Testis (tissue), 2 donors: ENCODE measurements at regions not wholly inside any gene's neighbourhood (a gene's known extent, or its start where the extent isn't known, plus 50 kb on each side); places are given as distances from the start of the nearest gene placed in this dataset.

Experiments used
- CTCF ChIP-seq, 3 experiments: fragments of 450-650 bp in 2 of 3; fragments of 200-600 bp in 1 of 3; sonication (generic) in 1 of 3; IDR thresholded peaks; one replicate each; pipeline ENCODE4 v1.5.1; 2016 to 2019; ENCODE audit warnings: antibody characterized with exemption in 3 of 3, mild to moderate bottlenecking in 2 of 3, moderate library complexity in 1 of 3
- POLR2A ChIP-seq: fragments of 450-650 bp; IDR thresholded peaks from one replicate; pipeline ENCODE4 v1.6.1; 2017; ENCODE audit warnings: antibody characterized with exemption, mild to moderate bottlenecking, moderate library complexity

- no peak for TF ChIP-seq POLR2A
- TF ChIP-seq CTCF (IDR thresholded peaks at IDR 0.05), result no peak
Measured at GRCh38 chr2:121832412-121833357, 77.2 kb downstream of the TSN start.
